ENCODE measurements at regions not wholly inside any gene's neighbourhood (a gene's known extent, or its start where the extent isn't known, plus 50 kb on each side); places are given as distances from the start of the nearest gene placed in this dataset.
"Not testable (repeated sequence)": the region's sequence is repeated elsewhere in the genome, so short reads cannot be mapped to it uniquely, and the experiment has no call there.

DNA sequence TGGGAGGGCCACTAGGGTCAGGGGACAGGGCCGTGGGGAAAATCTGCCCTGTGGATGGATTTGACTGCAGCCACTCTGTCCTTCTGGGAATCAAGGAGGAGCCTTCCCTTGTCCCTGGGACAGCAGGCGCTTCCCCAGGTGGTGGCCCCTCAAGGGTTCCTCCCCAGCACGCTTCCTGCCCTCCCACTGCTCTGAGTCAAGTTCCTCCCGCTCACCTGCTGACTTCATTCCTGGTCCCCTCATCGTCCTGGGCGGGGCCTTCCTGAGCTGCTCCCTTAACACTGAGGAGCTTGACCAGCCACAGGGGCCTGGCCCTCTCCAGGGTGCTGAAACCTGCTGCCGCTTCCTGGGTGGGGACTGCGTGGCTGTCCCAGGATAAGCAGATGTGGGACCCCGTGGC is 64.4 kb upstream of the SFSWAP start:
- H4K20me1 ChIP-seq (replicated peaks in 1 of 2; ENCODE audit: control insufficient read depth in 1 of 2, insufficient read depth in 2 of 2, low read length in 2 of 2); H3K27me3 ChIP-seq (replicated peaks in 1 of 4; ENCODE audit: control insufficient read depth in 3 of 4, extremely low read depth in 1 of 4, insufficient read depth in 3 of 4, low read length in 3 of 4); H3K23me2 ChIP-seq (ENCODE audit: low read depth, low read length); H2AK5ac ChIP-seq (ENCODE audit: low read depth, low read length); H4K8ac ChIP-seq (ENCODE audit: extremely low read depth, insufficient read depth, low read length); H3K9me3 ChIP-seq (ENCODE audit: insufficient read depth in 2 of 2, low read depth in 1 of 2, low read length in 1 of 2); H3K56ac ChIP-seq (replicated peaks; ENCODE audit: insufficient read length, low read depth, low read length); H3K14ac ChIP-seq (ENCODE audit: insufficient read length); H2BK20ac ChIP-seq (ENCODE audit: low read length); H4K5ac ChIP-seq (ENCODE audit: insufficient read length, low read depth, low read length); H3K4ac ChIP-seq (replicated peaks; ENCODE audit: insufficient read length, low read depth, low read length); DNase-seq (ENCODE audit: low read depth in 1 of 2, low spot score in 2 of 2); H2BK15ac ChIP-seq (ENCODE audit: low read length); H3K79me1 ChIP-seq (ENCODE audit: low read depth, low read length); H3K9ac ChIP-seq (replicated peaks in 1 of 4; ENCODE audit: extremely low read depth in 1 of 4, low read depth in 3 of 4, low read length in 3 of 4); H3K18ac ChIP-seq (ENCODE audit: extremely low read depth, low read length); H3K4me2 ChIP-seq (ENCODE audit: insufficient read depth in 1 of 2, low read depth in 2 of 2, low read length in 2 of 2); H3K79me2 ChIP-seq (ENCODE audit: control insufficient read depth in 1 of 2, insufficient read depth in 2 of 2, low read length in 2 of 2); H2BK5ac ChIP-seq (ENCODE audit: low read depth, low read length); H2BK120ac ChIP-seq (replicated peaks; ENCODE audit: low read depth, low read length); POLR2A ChIA-PET (ENCODE audit: partially characterized antibody); H4K91ac ChIP-seq (replicated peaks; ENCODE audit: insufficient read length, low read length); CTCF ChIA-PET (ENCODE audit: partially characterized antibody); H3K27ac ChIP-seq (ENCODE audit: low read depth, low read length); H3K36me3 ChIP-seq (ENCODE audit: control insufficient read depth in 2 of 4, insufficient read depth in 4 of 4, low read length in 3 of 4); H2AFZ ChIP-seq (ENCODE audit: low read length); H3K23ac ChIP-seq (ENCODE audit: insufficient read length); H3K4me3 ChIP-seq (ENCODE audit: extremely low read depth in 1 of 4, insufficient read depth in 2 of 4, low read depth in 3 of 4, low read length in 4 of 4); H2BK12ac ChIP-seq (ENCODE audit: low read depth, low read length): not testable (repeated sequence)
- H3K4me1 ChIP-seq (replicated peaks in 1 of 4; ENCODE audit: control insufficient read depth in 3 of 4, insufficient read depth in 4 of 4, low read length in 3 of 4): peaks cover 0 to 21% (median 10%) of the 10 kb centered on the region in 4 experiments; a peak in 4 of 7 replicates
- FAIRE-seq: peak; percentile 91
- WGBS, 2 experiments (ENCODE audit: extremely low coverage in 1 of 2, insufficient coverage in 1 of 2, insufficient read length in 1 of 2, insufficient replicate concordance in 2 of 2, low coverage in 1 of 2, low lambda C conversion rate in 2 of 2, missing lambda C conversion rate in 1 of 2): 36% methylated on average over 4 of the region's 9 CpGs; no CpG with 5 or more reads in 1 of the 2 experiments

Measured in H1 (cell line).